ENCODE measurements at regions not wholly inside any gene's neighbourhood (a gene's known extent, or its start where the extent isn't known, plus 50 kb on each side); places are given as distances from the start of the nearest gene placed in this dataset.

- peaks cover 7% of the 10 kb centered on the region for H3K27me3 ChIP-seq (replicated peaks; ENCODE audit: control insufficient read depth, insufficient read depth, low read length)
- no peak overlapping the region for H3K4me3 ChIP-seq (ENCODE audit: low read length)
- no peaks in the 10 kb centered on the region for H3K9me3 ChIP-seq (ENCODE audit: control insufficient read depth, low read length)
- DNase-seq (ENCODE audit: low read depth), result no peak
- H3K4me1 ChIP-seq (ENCODE audit: control insufficient read depth, insufficient read depth, low read length), result peaks cover 6% of the 10 kb centered on the region
- H3K36me3 ChIP-seq (ENCODE audit: control insufficient read depth, insufficient read depth, low read length, severe bottlenecking), result no peaks in the 10 kb centered on the region
- no peak overlapping the region for H3K9ac ChIP-seq (ENCODE audit: low read length)
Observed at GRCh38 chr10:78768041-78768835, 300.5 kb upstream of the ZMIZ1 start.

GRCh38 chr10:78768876-78769275 lies 299.9 kb upstream of the ZMIZ1 start:
- H3K9ac ChIP-seq (ENCODE audit: low read length), result no peak overlapping the region
- H3K4me1 ChIP-seq (ENCODE audit: control insufficient read depth, insufficient read depth, low read length), result no peaks in the 10 kb centered on the region
- no peak overlapping the region for H3K4me3 ChIP-seq (ENCODE audit: low read length)
- peaks cover 7% of the 10 kb centered on the region for H3K27me3 ChIP-seq (replicated peaks; ENCODE audit: control insufficient read depth, insufficient read depth, low read length)
- no peaks in the 10 kb centered on the region for H3K9me3 ChIP-seq (ENCODE audit: control insufficient read depth, low read length)
- no peaks in the 10 kb centered on the region for H3K36me3 ChIP-seq (ENCODE audit: control insufficient read depth, insufficient read depth, low read length, severe bottlenecking)
- no peak for DNase-seq (ENCODE audit: low read depth)

- no peak overlapping the region for H3K9ac ChIP-seq (ENCODE audit: low read length)
- H3K36me3 ChIP-seq (ENCODE audit: control insufficient read depth, insufficient read depth, low read length, severe bottlenecking), result no peaks in the 10 kb centered on the region
- peaks cover under 1% of the 10 kb centered on the region for H3K4me1 ChIP-seq (ENCODE audit: control insufficient read depth, insufficient read depth, low read length)
- H3K9me3 ChIP-seq (ENCODE audit: control insufficient read depth, low read length), result no peaks in the 10 kb centered on the region
- H3K27me3 ChIP-seq (replicated peaks; ENCODE audit: control insufficient read depth, insufficient read depth, low read length), result peaks cover 7% of the 10 kb centered on the region
- no peak overlapping the region for H3K4me3 ChIP-seq (ENCODE audit: low read length)
- no peak for DNase-seq (ENCODE audit: low read depth)
Observed at GRCh38 chr10:78769526-78769925, 299.2 kb upstream of the ZMIZ1 start.

- Histone ChIP-seq H3K4me3 (ENCODE audit: low read length) (no peak overlapping the region), H3K9ac (ENCODE audit: low read length) (no peak overlapping the region), H3K36me3 (ENCODE audit: control insufficient read depth, insufficient read depth, low read length, severe bottlenecking) (no peaks in the 10 kb centered on the region), H3K27me3 (replicated peaks; ENCODE audit: control insufficient read depth, insufficient read depth, low read length) (no peaks in the 10 kb centered on the region), H3K9me3 (ENCODE audit: control insufficient read depth, low read length) (no peaks in the 10 kb centered on the region), H3K4me1 (ENCODE audit: control insufficient read depth, insufficient read depth, low read length) (peaks cover 9% of the 10 kb centered on the region)
- DNase-seq (ENCODE audit: low read depth), result no peak
Observed at GRCh38 chr10:78770167-78771090, 298.3 kb upstream of the ZMIZ1 start.

GRCh38 chr10:78771260-78771659 lies 297.5 kb upstream of the ZMIZ1 start:
- peaks cover 13% of the 10 kb centered on the region for H3K4me1 ChIP-seq (ENCODE audit: control insufficient read depth, insufficient read depth, low read length)
- H3K9ac ChIP-seq (ENCODE audit: low read length), result no peak overlapping the region
- no peaks in the 10 kb centered on the region for H3K27me3 ChIP-seq (replicated peaks; ENCODE audit: control insufficient read depth, insufficient read depth, low read length)
- no peaks in the 10 kb centered on the region for H3K36me3 ChIP-seq (ENCODE audit: control insufficient read depth, insufficient read depth, low read length, severe bottlenecking)
- H3K4me3 ChIP-seq (ENCODE audit: low read length), result no peak overlapping the region
- no peaks in the 10 kb centered on the region for H3K9me3 ChIP-seq (ENCODE audit: control insufficient read depth, low read length)
- no peak for DNase-seq (ENCODE audit: low read depth)

- Histone ChIP-seq H3K9me3 (ENCODE audit: control insufficient read depth, low read length) (no peaks in the 10 kb centered on the region), H3K4me1 (ENCODE audit: control insufficient read depth, insufficient read depth, low read length) (peaks cover 15% of the 10 kb centered on the region), H3K27me3 (replicated peaks; ENCODE audit: control insufficient read depth, insufficient read depth, low read length) (no peaks in the 10 kb centered on the region), H3K36me3 (ENCODE audit: control insufficient read depth, insufficient read depth, low read length, severe bottlenecking) (no peaks in the 10 kb centered on the region), H3K4me3 (ENCODE audit: low read length) (no peak overlapping the region), H3K9ac (ENCODE audit: low read length) (no peak overlapping the region)
- peak; percentile 8 for DNase-seq (ENCODE audit: low read depth)
Observed at GRCh38 chr10:78771808-78772455, 296.8 kb upstream of the ZMIZ1 start.

- no peaks in the 10 kb centered on the region for H3K9me3 ChIP-seq (ENCODE audit: control insufficient read depth, low read length)
- H3K9ac ChIP-seq (ENCODE audit: low read length), result no peak overlapping the region
- no peak overlapping the region for H3K4me3 ChIP-seq (ENCODE audit: low read length)
- DNase-seq (ENCODE audit: low read depth), result no peak
- no peaks in the 10 kb centered on the region for H3K36me3 ChIP-seq (ENCODE audit: control insufficient read depth, insufficient read depth, low read length, severe bottlenecking)
- H3K4me1 ChIP-seq (ENCODE audit: control insufficient read depth, insufficient read depth, low read length), result peaks cover 21% of the 10 kb centered on the region
- H3K27me3 ChIP-seq (replicated peaks; ENCODE audit: control insufficient read depth, insufficient read depth, low read length), result no peaks in the 10 kb centered on the region
Observed at GRCh38 chr10:78772486-78772885, 296.3 kb upstream of the ZMIZ1 start.

- H3K9me3 ChIP-seq (ENCODE audit: control insufficient read depth, low read length), result no peaks in the 10 kb centered on the region
- no peak overlapping the region for H3K9ac ChIP-seq (ENCODE audit: low read length)
- no peak for DNase-seq (ENCODE audit: low read depth)
- no peaks in the 10 kb centered on the region for H3K36me3 ChIP-seq (ENCODE audit: control insufficient read depth, insufficient read depth, low read length, severe bottlenecking)
- no peaks in the 10 kb centered on the region for H3K27me3 ChIP-seq (replicated peaks; ENCODE audit: control insufficient read depth, insufficient read depth, low read length)
- H3K4me3 ChIP-seq (ENCODE audit: low read length), result no peak overlapping the region
- H3K4me1 ChIP-seq (ENCODE audit: control insufficient read depth, insufficient read depth, low read length), result peaks cover 27% of the 10 kb centered on the region
Observed at GRCh38 chr10:78772986-78773530, 295.7 kb upstream of the ZMIZ1 start.

- H3K9ac ChIP-seq (ENCODE audit: low read length), result no peak overlapping the region
- no peaks in the 10 kb centered on the region for H3K27me3 ChIP-seq (replicated peaks; ENCODE audit: control insufficient read depth, insufficient read depth, low read length)
- no peak overlapping the region for H3K4me3 ChIP-seq (ENCODE audit: low read length)
- no peaks in the 10 kb centered on the region for H3K9me3 ChIP-seq (ENCODE audit: control insufficient read depth, low read length)
- no peak for DNase-seq (ENCODE audit: low read depth)
- no peaks in the 10 kb centered on the region for H3K36me3 ChIP-seq (ENCODE audit: control insufficient read depth, insufficient read depth, low read length, severe bottlenecking)
- H3K4me1 ChIP-seq (ENCODE audit: control insufficient read depth, insufficient read depth, low read length), result peaks cover 28% of the 10 kb centered on the region
Observed at GRCh38 chr10:78774614-78774998, 294.2 kb upstream of the ZMIZ1 start.

GRCh38 chr10:78774999-78775711 lies 293.6 kb upstream of the ZMIZ1 start:
- no peaks in the 10 kb centered on the region for H3K36me3 ChIP-seq (ENCODE audit: control insufficient read depth, insufficient read depth, low read length, severe bottlenecking)
- no peak overlapping the region for H3K9ac ChIP-seq (ENCODE audit: low read length)
- no peaks in the 10 kb centered on the region for H3K9me3 ChIP-seq (ENCODE audit: control insufficient read depth, low read length)
- no peak for DNase-seq (ENCODE audit: low read depth)
- H3K4me3 ChIP-seq (ENCODE audit: low read length), result no peak overlapping the region
- no peaks in the 10 kb centered on the region for H3K27me3 ChIP-seq (replicated peaks; ENCODE audit: control insufficient read depth, insufficient read depth, low read length)
- H3K4me1 ChIP-seq (ENCODE audit: control insufficient read depth, insufficient read depth, low read length), result peaks cover 28% of the 10 kb centered on the region
